RWPE1 (cell line): ENCODE measurements at regions not wholly inside any gene's neighbourhood (a gene's known extent, or its start where the extent isn't known, plus 50 kb on each side); places are given as distances from the start of the nearest gene placed in this dataset.

Source experiments
- CTCF ChIA-PET: fragments of 350-600 bp; sonication (Branson Sonifier 250); formaldehyde crosslinking; extraction: SDS; loops from one replicate; lab custom pipeline; 2021; lab: Yijun Ruan, JAX
- POLR2A ChIA-PET: fragments of 400-600 bp; formaldehyde crosslinking; extraction: SDS; loops from one replicate; lab custom pipeline; 2020; ENCODE audit warnings: antibody characterized with exemption; ENCODE audit not compliant: low non-redundant PET; lab: Yijun Ruan, JAX
- DNase-seq: peaks from one replicate; pipeline ENCODE4 v3.0.0; 2012; ENCODE audit warnings: low spot score
- H3K27ac ChIP-seq: fragments of 450-650 bp; 2 replicates; pipeline ENCODE4 v1.5.1; 2017
- TF ChIP-seq, protein P1 (sequence below): fragments of 450-650 bp; conservative IDR thresholded peaks from 2 replicates; pipeline ENCODE4 v1.5.1; 2017; ENCODE audit warnings: low read depth, mild to moderate bottlenecking

DNA sequence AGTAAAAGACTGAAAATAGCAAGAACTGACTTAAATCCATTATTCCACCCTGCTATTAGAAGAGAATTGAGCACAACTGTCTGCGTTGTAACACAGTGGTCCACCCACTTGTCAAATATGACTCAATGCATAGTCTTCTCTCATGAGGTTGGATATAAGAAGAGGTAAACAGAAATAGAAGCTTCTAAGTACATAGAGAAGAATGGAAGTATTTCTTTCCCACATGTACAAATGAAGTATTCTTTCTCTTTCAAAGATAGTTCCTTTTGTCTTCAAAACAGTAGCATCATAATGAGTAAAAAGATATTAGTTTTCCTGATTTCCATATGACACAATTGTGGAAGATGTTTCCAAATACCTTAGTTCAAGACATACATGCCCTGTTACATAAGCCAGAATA lies 348.6 kb upstream of the CCDC54 start:
- TF ChIP-seq, protein P1, sequence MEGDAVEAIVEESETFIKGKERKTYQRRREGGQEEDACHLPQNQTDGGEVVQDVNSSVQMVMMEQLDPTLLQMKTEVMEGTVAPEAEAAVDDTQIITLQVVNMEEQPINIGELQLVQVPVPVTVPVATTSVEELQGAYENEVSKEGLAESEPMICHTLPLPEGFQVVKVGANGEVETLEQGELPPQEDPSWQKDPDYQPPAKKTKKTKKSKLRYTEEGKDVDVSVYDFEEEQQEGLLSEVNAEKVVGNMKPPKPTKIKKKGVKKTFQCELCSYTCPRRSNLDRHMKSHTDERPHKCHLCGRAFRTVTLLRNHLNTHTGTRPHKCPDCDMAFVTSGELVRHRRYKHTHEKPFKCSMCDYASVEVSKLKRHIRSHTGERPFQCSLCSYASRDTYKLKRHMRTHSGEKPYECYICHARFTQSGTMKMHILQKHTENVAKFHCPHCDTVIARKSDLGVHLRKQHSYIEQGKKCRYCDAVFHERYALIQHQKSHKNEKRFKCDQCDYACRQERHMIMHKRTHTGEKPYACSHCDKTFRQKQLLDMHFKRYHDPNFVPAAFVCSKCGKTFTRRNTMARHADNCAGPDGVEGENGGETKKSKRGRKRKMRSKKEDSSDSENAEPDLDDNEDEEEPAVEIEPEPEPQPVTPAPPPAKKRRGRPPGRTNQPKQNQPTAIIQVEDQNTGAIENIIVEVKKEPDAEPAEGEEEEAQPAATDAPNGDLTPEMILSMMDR = no peak
- ChIA-PET POLR2A (no interaction called here), CTCF (no interaction called here)
- DNase-seq = no peak
- no peak overlapping the region for H3K27ac ChIP-seq

DNA sequence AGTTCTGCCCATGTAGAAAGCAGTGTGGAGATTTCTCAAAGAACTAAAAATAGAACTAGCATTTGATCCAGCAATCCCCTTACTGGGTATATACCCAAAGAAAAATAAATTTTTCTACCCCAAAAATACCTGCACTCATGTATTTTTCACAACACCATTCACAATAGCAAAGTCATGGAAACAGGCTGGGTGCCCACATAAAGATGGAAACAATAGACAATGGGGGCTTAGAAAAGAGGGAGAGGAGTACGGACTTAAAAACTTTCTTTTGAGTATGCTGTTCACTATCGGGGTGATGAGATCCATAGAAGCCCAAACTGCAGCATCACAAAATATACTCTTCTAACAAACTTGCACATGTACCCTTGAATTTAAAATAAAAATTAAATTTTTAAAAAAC lies 345.1 kb upstream of the CCDC54 start:
- no peak for DNase-seq
- TF ChIP-seq, protein P1 = no peak
- H3K27ac ChIP-seq = no peak overlapping the region
- ChIA-PET POLR2A (no interaction called here), CTCF (no interaction called here)

DNA sequence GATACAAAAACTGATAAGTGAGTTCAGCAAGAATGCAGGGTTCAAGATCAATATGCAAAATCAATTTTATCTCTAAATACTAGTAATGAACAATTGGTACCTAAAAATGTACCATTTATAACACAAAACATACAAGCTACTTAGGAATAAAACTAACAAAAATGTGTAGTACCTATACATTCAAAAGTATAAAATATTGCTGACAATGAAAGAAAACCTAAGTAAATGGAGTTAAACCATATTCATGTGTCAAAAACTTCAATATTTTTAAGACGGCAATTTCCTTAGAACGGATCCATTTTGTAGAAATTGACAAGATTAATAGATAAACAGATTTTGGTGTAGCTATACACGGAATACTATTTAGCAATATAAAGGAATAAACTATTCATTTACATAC lies 343.1 kb upstream of the CCDC54 start:
- no peak overlapping the region for H3K27ac ChIP-seq
- CTCF ChIA-PET = no interaction called here
- TF ChIP-seq, protein P1 = no peak
- no peak for DNase-seq
- POLR2A ChIA-PET = no interaction called here

DNA sequence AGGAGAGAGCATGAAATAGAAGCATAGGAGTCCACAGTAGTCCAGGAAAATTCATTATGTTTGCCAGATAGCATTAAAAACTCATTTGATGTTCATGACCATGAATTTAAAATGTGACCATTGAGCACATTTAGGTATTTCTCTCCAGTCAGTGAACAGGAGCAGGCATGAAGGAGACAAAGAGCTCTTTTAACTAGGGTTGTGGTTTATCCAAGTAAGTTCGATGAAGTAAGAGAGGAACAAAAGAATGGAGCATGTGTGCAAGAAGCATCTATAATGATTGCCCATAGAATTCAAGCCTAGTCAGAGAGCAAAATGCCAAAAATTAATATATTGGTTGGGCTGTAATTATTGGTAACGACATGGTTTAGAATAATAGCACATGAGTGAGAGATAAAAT lies 342.1 kb upstream of the CCDC54 start:
- CTCF ChIA-PET = no interaction called here
- TF ChIP-seq, protein P1 = no peak
- no peak for DNase-seq
- no peak overlapping the region for H3K27ac ChIP-seq
- POLR2A ChIA-PET = no interaction called here

DNA sequence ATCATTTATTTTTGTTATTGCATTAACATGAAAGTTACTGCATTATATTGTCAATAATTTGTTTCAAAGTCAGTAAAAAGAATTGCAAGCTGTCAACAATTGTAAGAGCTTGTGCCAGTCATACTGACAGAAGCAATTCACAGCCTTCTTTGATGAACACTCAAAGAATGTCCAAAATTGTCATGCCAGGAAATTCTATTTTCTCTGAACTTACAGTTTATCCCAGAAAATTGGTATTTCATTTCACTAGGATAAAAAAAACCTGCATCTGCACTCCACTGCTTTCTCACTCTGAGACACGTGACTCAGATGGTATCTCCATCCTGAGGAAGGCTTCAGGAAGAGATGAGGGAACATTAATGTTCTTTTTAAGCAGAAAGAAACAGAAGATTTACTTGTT lies 332.6 kb upstream of the CCDC54 start:
- TF ChIP-seq, protein P1 = no peak
- H3K27ac ChIP-seq = no peak overlapping the region
- ChIA-PET CTCF (no interaction called here), POLR2A (no interaction called here)
- DNase-seq = no peak

DNA sequence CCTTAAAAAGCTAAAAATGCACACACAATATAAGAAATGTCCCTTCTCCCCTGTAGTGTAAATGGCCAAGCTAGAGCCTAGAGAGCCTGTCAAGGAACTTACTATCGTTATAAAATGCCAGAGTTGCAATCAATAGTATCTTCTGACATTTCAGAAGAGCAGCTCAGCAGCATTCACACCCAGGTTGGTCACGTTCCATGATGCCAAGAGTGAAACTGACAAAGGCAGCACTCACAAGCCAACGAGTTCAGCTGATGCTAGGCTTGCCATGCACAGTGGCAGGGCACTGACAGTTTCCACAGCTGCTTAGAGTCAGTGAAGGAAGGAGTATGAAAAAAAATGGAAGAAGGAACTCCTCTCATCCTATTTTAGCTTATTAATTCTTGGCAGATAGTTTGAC lies 331.4 kb upstream of the CCDC54 start:
- CTCF ChIA-PET = no interaction called here
- no peak overlapping the region for H3K27ac ChIP-seq
- POLR2A ChIA-PET = no interaction called here
- TF ChIP-seq, protein P1 = no peak
- no peak for DNase-seq
